ENCODE measurements at regions not wholly inside any gene's neighbourhood (a gene's known extent, or its start where the extent isn't known, plus 50 kb on each side); places are given as distances from the start of the nearest gene placed in this dataset.

GRCh38 chr10:117488004-117488403 is 54.5 kb upstream of the EMX2 start (continued):
- TF ChIP-seq ZNF18 (CRISPR knock-in tag; IDR thresholded peaks at IDR 0.05; ENCODE audit: insufficient replicate concordance) (no peak), MIXL1 (CRISPR knock-in tag; IDR thresholded peaks at IDR 0.05) (0 out of 2 replicates have a peak, but pooled peaks have one; percentile 22), MTA1 (CRISPR knock-in tag; IDR thresholded peaks at IDR 0.05; ENCODE audit: borderline replicate concordance) (no peak), YEATS4 (CRISPR knock-in tag; IDR thresholded peaks at IDR 0.05; ENCODE audit: borderline replicate concordance) (0 out of 2 replicates have a peak, but pooled peaks have one; percentile 25), ZBTB3 (CRISPR knock-in tag; IDR thresholded peaks at IDR 0.05; ENCODE audit: borderline replicate concordance, low read depth) (no peak), BATF2 (CRISPR knock-in tag; IDR thresholded peaks at IDR 0.05) (no peak), PAXIP1 (CRISPR knock-in tag; conservative IDR thresholded peaks at IDR 0.05) (peak; percentile 61; the same call in 1 of the 2 replicates), NCOA1 (CRISPR knock-in tag; IDR thresholded peaks at IDR 0.05) (no peak), SMARCE1 (IDR thresholded peaks at IDR 0.05; ENCODE audit: borderline replicate concordance) (no peak), SAP130 (CRISPR knock-in tag; IDR thresholded peaks at IDR 0.05; ENCODE audit: low read depth) (0 out of 2 replicates have a peak, but pooled peaks have one; percentile 23), ZNF441 (CRISPR knock-in tag; IDR thresholded peaks at IDR 0.05; ENCODE audit: borderline replicate concordance) (0 out of 2 replicates have a peak, but pooled peaks have one; percentile 55), ZNF75D (CRISPR knock-in tag; IDR thresholded peaks at IDR 0.05; ENCODE audit: borderline replicate concordance) (no peak), GMEB2 (CRISPR knock-in tag; IDR thresholded peaks at IDR 0.05; ENCODE audit: low read depth) (no peak), ZNF740 (CRISPR knock-in tag; IDR thresholded peaks at IDR 0.05) (no peak), REST (IDR thresholded peaks at IDR 0.05; ENCODE audit: borderline replicate concordance in 1 of 2, low read depth in 1 of 2, low read length in 2 of 2) (no peak), MEF2D (CRISPR knock-in tag; IDR thresholded peaks at IDR 0.05) (no peak), TAF15 (IDR thresholded peaks at IDR 0.05; ENCODE audit: low read depth, low read length, poor library complexity, severe bottlenecking) (no peak), RAD51 (IDR thresholded peaks at IDR 0.05; ENCODE audit: borderline replicate concordance) (no peak), ZNF644 (CRISPR knock-in tag; IDR thresholded peaks at IDR 0.05; ENCODE audit: low read depth) (no peak), RFX1 (IDR thresholded peaks at IDR 0.05) (no peak)

All from HepG2 (cell line).